IMR-90 (cell line): ENCODE measurements at regions not wholly inside any gene's neighbourhood (a gene's known extent, or its start where the extent isn't known, plus 50 kb on each side); places are given as distances from the start of the nearest gene placed in this dataset.

ENCODE experiments used
- FOS ChIP-seq: fragments of 150-350 bp; IDR thresholded peaks from 2 replicates; pipeline ENCODE4 v1.6.1; 2016; ENCODE audit warnings: low read depth, low read length
- NFE2L2 ChIP-seq: fragments of 150-350 bp; IDR thresholded peaks from 2 replicates; pipeline ENCODE4 v1.6.1; 2016; ENCODE audit warnings: low read depth, mild to moderate bottlenecking, low read length
- POLR2A ChIP-seq: IDR thresholded peaks from 2 replicates; pipeline ENCODE4 v1.6.1; 2012; ENCODE audit warnings: mild to moderate bottlenecking, low read depth, low read length
- SMC3 ChIP-seq: fragments of 150-350 bp; IDR thresholded peaks from 2 replicates; pipeline ENCODE4 v1.6.1; 2016; ENCODE audit warnings: low read depth, mild to moderate bottlenecking, antibody characterized with exemption, low read length, moderate library complexity
- TF ChIP-seq, protein P1 (sequence below): conservative IDR thresholded peaks from 2 replicates; pipeline ENCODE4 v1.5.1; 2012; ENCODE audit warnings: mild to moderate bottlenecking, low read depth, low read length, improper control_type of control experiment

DNA sequence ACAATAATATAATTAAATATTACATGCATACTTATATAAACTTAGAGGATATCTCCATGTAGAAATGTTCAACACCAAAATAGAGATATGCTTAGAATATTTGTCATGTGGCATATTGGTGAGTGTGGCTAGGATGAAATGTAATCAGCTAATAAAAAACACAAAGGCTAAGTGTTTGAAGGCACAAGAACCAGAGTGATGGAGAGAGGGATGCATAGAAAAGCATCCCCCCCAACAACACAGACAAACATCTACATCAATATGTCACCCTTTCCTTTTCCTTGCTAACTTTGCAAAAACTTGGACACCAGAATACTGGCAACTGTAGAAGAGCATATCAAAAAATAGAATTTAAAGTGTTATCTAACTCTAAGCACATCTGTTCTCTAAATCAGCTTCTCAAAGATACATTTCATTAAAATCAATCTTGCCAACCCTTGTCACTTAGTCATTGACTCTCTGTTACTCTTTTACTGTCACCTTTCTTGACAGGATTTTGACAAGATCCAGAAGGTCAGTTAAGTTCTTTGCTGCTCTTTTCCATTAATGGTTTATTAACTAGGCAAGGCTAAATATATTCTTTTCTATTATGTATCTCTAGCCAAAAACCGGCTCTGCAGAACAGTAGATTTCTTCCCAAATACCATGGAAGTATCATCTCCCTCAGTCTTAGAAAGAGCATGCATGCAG, 695.9 kb downstream of the OTOL1 start:
- TF ChIP-seq, protein P1, sequence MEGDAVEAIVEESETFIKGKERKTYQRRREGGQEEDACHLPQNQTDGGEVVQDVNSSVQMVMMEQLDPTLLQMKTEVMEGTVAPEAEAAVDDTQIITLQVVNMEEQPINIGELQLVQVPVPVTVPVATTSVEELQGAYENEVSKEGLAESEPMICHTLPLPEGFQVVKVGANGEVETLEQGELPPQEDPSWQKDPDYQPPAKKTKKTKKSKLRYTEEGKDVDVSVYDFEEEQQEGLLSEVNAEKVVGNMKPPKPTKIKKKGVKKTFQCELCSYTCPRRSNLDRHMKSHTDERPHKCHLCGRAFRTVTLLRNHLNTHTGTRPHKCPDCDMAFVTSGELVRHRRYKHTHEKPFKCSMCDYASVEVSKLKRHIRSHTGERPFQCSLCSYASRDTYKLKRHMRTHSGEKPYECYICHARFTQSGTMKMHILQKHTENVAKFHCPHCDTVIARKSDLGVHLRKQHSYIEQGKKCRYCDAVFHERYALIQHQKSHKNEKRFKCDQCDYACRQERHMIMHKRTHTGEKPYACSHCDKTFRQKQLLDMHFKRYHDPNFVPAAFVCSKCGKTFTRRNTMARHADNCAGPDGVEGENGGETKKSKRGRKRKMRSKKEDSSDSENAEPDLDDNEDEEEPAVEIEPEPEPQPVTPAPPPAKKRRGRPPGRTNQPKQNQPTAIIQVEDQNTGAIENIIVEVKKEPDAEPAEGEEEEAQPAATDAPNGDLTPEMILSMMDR = no peak
- TF ChIP-seq NFE2L2 (no peak), SMC3 (no peak), FOS (no peak), POLR2A (no peak)
